OCI-LY7 (cell line): ENCODE measurements at regions not wholly inside any gene's neighbourhood (a gene's known extent, or its start where the extent isn't known, plus 50 kb on each side); places are given as distances from the start of the nearest gene placed in this dataset.

Experiments used
- EZH2phosphoT487 ChIP-seq: fragments of 200-600 bp; sonication (generic); IDR thresholded peaks from 2 replicates; pipeline ENCODE4 v1.6.1; 2018; ENCODE audit warnings: low read depth, borderline replicate concordance, mild to moderate bottlenecking, mixed run types, antibody characterized with exemption, low read length, moderate library complexity, mixed read lengths
- TF ChIP-seq, protein P1 (sequence below): fragments of 200-600 bp; sonication (generic); conservative IDR thresholded peaks from 2 replicates; pipeline ENCODE4 v1.5.1; 2014; ENCODE audit warnings: mild to moderate bottlenecking, antibody characterized with exemption, low read length, moderate library complexity, mixed read lengths

- TF ChIP-seq, protein P1, sequence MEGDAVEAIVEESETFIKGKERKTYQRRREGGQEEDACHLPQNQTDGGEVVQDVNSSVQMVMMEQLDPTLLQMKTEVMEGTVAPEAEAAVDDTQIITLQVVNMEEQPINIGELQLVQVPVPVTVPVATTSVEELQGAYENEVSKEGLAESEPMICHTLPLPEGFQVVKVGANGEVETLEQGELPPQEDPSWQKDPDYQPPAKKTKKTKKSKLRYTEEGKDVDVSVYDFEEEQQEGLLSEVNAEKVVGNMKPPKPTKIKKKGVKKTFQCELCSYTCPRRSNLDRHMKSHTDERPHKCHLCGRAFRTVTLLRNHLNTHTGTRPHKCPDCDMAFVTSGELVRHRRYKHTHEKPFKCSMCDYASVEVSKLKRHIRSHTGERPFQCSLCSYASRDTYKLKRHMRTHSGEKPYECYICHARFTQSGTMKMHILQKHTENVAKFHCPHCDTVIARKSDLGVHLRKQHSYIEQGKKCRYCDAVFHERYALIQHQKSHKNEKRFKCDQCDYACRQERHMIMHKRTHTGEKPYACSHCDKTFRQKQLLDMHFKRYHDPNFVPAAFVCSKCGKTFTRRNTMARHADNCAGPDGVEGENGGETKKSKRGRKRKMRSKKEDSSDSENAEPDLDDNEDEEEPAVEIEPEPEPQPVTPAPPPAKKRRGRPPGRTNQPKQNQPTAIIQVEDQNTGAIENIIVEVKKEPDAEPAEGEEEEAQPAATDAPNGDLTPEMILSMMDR, result no peak
- TF ChIP-seq EZH2phosphoT487, result no peak
Observed at GRCh38 chr4:187500796-187501195, 494.8 kb upstream of the ZFP42 start.
